Osteoblast (primary cell): ENCODE measurements at regions not wholly inside any gene's neighbourhood (a gene's known extent, or its start where the extent isn't known, plus 50 kb on each side); places are given as distances from the start of the nearest gene placed in this dataset.
"Not testable (repeated sequence)": the region's sequence is repeated elsewhere in the genome, so short reads cannot be mapped to it uniquely, and the experiment has no call there.

ENCODE experiments used
- DNase-seq: peaks from one replicate; pipeline ENCODE4 v3.0.0; 2011; ENCODE audit warnings: low spot score, mixed read lengths; ENCODE audit not compliant: insufficient read length; ENCODE audit errors: missing footprints
- H2AFZ ChIP-seq: 2 replicates; pipeline ENCODE4 v1.6.0; 2011; ENCODE audit warnings: mild to moderate bottlenecking, low read length
- H3K27ac ChIP-seq: 2 replicates; pipeline ENCODE4 v1.5.1; 2011; ENCODE audit warnings: mild to moderate bottlenecking, low read depth, low read length, moderate library complexity
- H3K27me3 ChIP-seq: 2 replicates; pipeline ENCODE4 v1.6.0; 2012; ENCODE audit warnings: mild to moderate bottlenecking, control low read depth, inconsistent platforms, low read length, moderate library complexity; ENCODE audit not compliant: insufficient read depth
- H3K36me3 ChIP-seq: 2 replicates; pipeline ENCODE4 v1.5.1; 2011; ENCODE audit warnings: mild to moderate bottlenecking, low read length, control low read depth, moderate library complexity; ENCODE audit not compliant: insufficient read depth
- H3K4me1 ChIP-seq: 2 replicates; pipeline ENCODE4 v1.5.1; 2011; ENCODE audit warnings: mild to moderate bottlenecking, low read length, control low read depth, moderate library complexity; ENCODE audit not compliant: insufficient read depth
- H3K4me2 ChIP-seq: 2 replicates; pipeline ENCODE4 v1.6.0; 2011; ENCODE audit warnings: mild to moderate bottlenecking, low read length; ENCODE audit not compliant: insufficient read depth
- H3K4me3 ChIP-seq: fragments of 200-600 bp; sonication (generic); 3 replicates; pipeline ENCODE4 v1.5.1; 2012; ENCODE audit warnings: mild to moderate bottlenecking, low read length, inconsistent platforms; ENCODE audit not compliant: insufficient read depth
- H3K79me2 ChIP-seq: 2 replicates; pipeline ENCODE4 v1.6.0; 2012; ENCODE audit warnings: mild to moderate bottlenecking, low read length, control low read depth, inconsistent platforms; ENCODE audit not compliant: insufficient read depth
- H3K9me3 ChIP-seq: 2 replicates; pipeline ENCODE4 v1.5.1; 2011; ENCODE audit warnings: low read depth, low read length, control low read depth
- H4K20me1 ChIP-seq: 2 replicates; pipeline ENCODE4 v1.6.0; 2012; ENCODE audit warnings: mild to moderate bottlenecking, low read length, control low read depth; ENCODE audit not compliant: insufficient read depth
- TF ChIP-seq, protein P1 (sequence below): IDR thresholded peaks from 2 replicates; pipeline ENCODE4 v1.5.1; 2011; ENCODE audit warnings: mild to moderate bottlenecking, low read depth, low read length, moderate library complexity; ENCODE audit errors: extremely low read depth

DNA sequence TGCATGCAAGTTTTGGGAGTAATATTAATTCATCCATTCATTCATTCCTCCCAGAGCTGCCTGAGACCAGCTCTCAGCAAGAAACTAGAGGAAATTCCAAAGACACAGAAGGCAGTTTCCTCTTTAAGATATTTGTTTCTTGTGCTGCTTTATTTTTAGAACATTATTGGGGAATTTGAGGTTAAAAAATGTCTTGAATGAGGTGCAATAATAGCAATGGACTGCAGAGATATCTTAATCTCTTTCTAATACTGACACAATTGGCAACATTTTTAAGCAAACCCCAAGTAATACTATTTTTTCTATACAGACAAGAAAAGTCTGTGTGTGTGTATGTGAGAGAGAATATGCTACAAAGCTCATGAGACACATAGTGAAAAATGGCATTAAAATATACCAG lies 190.2 kb upstream of the USP15 start:
- Histone ChIP-seq H3K27me3 (no peaks in the 10 kb centered on the region), H3K4me3 (no peak overlapping the region), H3K27ac (no peak overlapping the region), H2AFZ (no peak overlapping the region), H3K36me3 (no peaks in the 10 kb centered on the region), H3K9me3 (no peaks in the 10 kb centered on the region), H4K20me1 (no peaks in the 10 kb centered on the region), H3K4me2 (no peak overlapping the region), H3K4me1 (no peaks in the 10 kb centered on the region), H3K79me2 (no peaks in the 10 kb centered on the region)
- no peak for DNase-seq
- TF ChIP-seq, protein P1, sequence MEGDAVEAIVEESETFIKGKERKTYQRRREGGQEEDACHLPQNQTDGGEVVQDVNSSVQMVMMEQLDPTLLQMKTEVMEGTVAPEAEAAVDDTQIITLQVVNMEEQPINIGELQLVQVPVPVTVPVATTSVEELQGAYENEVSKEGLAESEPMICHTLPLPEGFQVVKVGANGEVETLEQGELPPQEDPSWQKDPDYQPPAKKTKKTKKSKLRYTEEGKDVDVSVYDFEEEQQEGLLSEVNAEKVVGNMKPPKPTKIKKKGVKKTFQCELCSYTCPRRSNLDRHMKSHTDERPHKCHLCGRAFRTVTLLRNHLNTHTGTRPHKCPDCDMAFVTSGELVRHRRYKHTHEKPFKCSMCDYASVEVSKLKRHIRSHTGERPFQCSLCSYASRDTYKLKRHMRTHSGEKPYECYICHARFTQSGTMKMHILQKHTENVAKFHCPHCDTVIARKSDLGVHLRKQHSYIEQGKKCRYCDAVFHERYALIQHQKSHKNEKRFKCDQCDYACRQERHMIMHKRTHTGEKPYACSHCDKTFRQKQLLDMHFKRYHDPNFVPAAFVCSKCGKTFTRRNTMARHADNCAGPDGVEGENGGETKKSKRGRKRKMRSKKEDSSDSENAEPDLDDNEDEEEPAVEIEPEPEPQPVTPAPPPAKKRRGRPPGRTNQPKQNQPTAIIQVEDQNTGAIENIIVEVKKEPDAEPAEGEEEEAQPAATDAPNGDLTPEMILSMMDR, result no peak

DNA sequence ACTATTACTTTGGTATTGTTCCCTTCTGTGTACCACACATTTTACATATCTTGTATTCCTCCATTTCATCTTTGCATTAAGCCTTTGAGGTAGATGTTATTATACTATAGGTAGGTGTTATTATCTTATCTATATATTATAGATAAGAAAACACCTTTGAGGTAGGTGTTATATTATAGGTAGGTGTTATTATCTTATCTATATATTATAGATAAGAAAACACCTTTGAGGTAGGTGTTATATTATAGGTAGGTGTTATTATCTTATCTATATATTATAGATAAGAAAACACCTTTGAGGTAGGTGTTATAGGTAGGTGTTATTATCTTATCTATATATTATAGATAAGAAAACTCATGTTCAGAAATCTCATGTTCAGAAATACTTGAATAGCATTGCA lies 187.0 kb upstream of the USP15 start:
- H4K20me1 ChIP-seq, H3K27ac ChIP-seq, H3K9me3 ChIP-seq, H3K4me2 ChIP-seq, H3K79me2 ChIP-seq, DNase-seq, H3K36me3 ChIP-seq, H2AFZ ChIP-seq, H3K27me3 ChIP-seq, H3K4me3 ChIP-seq, H3K4me1 ChIP-seq: not testable (repeated sequence)

DNA sequence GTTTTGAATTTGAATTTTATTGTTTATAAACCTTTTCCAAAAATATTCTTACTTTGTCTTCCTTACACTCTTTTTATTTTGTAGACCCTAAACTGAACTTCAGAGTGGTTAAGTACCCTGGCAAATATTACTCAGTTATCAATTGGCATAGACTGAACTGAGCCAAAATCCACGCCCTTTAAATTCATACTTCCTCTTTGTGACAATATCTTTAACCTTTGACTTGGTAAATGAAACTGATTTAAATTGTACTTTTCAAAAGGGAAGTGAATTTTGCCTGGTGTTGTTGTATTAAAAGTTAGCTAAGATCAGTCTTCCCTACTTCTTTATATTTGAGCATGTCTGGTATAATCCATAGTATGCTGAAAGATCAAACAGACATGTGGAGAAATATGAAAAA lies 184.3 kb upstream of the USP15 start:
- H3K36me3 ChIP-seq, result no peaks in the 10 kb centered on the region
- H3K79me2 ChIP-seq, result no peaks in the 10 kb centered on the region
- no peak for DNase-seq
- no peak overlapping the region for H3K27ac ChIP-seq
- no peak overlapping the region for H3K4me2 ChIP-seq
- H3K4me1 ChIP-seq, result no peaks in the 10 kb centered on the region
- H3K9me3 ChIP-seq, result peaks cover 3% of the 10 kb centered on the region
- H3K4me3 ChIP-seq, result no peak overlapping the region
- no peaks in the 10 kb centered on the region for H3K27me3 ChIP-seq
- H4K20me1 ChIP-seq, result no peaks in the 10 kb centered on the region
- no peak overlapping the region for H2AFZ ChIP-seq
- TF ChIP-seq, protein P1, result no peak

DNA sequence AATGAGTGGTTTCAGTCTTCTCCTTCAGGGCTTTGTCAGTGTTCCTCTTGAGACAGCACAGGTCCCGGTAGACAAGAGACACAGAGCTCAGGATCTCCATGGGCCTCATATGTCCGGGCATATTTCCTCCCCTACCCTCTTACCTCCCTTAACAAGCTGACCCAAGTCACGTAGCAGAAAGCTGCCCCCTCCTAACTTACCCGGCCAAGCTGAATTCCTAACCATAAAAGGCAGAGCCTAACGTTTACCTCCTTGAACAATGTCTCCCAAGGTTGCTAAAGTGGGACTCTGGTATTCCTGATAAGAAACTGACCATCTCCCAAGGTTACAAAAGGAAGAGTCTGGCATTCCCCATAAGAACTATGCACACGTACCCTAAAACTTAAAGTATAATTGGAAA lies 182.2 kb upstream of the USP15 start:
- Histone ChIP-seq H3K27me3 (no peaks in the 10 kb centered on the region), H3K79me2 (no peaks in the 10 kb centered on the region), H4K20me1 (no peaks in the 10 kb centered on the region), H2AFZ (no peak overlapping the region), H3K4me1 (no peaks in the 10 kb centered on the region), H3K36me3 (no peaks in the 10 kb centered on the region), H3K9me3 (peaks cover 3% of the 10 kb centered on the region), H3K27ac (no peak overlapping the region), H3K4me3 (no peak overlapping the region), H3K4me2 (no peak overlapping the region)
- DNase-seq, result no peak
- TF ChIP-seq, protein P1, result no peak

DNA sequence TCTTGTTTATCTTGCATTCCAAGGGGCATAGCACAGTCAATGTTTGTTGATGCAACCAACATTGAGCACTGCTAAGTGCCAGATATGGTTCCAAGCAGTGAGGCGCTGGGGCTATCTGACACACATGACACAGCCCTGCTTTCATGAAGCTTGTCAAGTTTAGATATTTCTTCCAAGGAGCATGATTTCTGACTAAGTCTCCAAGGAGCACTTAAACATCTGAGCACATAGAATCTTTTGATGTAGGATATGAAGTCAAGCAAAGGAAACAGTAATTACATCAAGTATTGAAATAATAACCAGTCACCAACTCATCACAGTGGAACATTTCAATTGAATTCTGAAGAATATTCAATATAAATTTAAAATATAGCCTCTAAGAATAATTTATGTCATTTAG lies 177.8 kb upstream of the USP15 start:
- Histone ChIP-seq H3K9me3 (peaks cover 3% of the 10 kb centered on the region), H3K4me1 (no peaks in the 10 kb centered on the region), H3K79me2 (no peaks in the 10 kb centered on the region), H3K4me3 (no peak overlapping the region), H2AFZ (no peak overlapping the region), H3K36me3 (no peaks in the 10 kb centered on the region), H3K27ac (no peak overlapping the region), H3K27me3 (no peaks in the 10 kb centered on the region), H4K20me1 (no peaks in the 10 kb centered on the region), H3K4me2 (no peak overlapping the region)
- TF ChIP-seq, protein P1, result no peak
- no peak for DNase-seq
